H9 (cell line): ENCODE measurements at regions not wholly inside any gene's neighbourhood (a gene's known extent, or its start where the extent isn't known, plus 50 kb on each side); places are given as distances from the start of the nearest gene placed in this dataset.

Experiments used
- DNase-seq: peaks from one replicate; pipeline ENCODE4 v3.0.0-alpha.2; 2017
- H2AFZ ChIP-seq: one replicate; pipeline ENCODE4 v1.6.1; 2013; ENCODE audit warnings: mild to moderate bottlenecking, low read length, control low read depth, moderate library complexity
- H2AK5ac ChIP-seq: 2 replicates; pipeline ENCODE4 v1.6.1; 2013; ENCODE audit warnings: low read length, control low read depth, mixed read lengths; ENCODE audit not compliant: insufficient read length
- H2BK120ac ChIP-seq: one replicate; pipeline ENCODE4 v1.6.1; 2013; ENCODE audit warnings: low read depth, mild to moderate bottlenecking, low read length, control low read depth, inconsistent platforms; ENCODE audit not compliant: poor library complexity, severe bottlenecking
- H2BK12ac ChIP-seq: 2 replicates; pipeline ENCODE4 v1.6.1; 2013; ENCODE audit warnings: low read length, control low read depth, mixed read lengths, low read depth; ENCODE audit not compliant: insufficient read length
- H2BK15ac ChIP-seq: 2 replicates; pipeline ENCODE4 v1.6.1; 2013; ENCODE audit warnings: low read depth, low read length, control low read depth
- H2BK20ac ChIP-seq: one replicate; pipeline ENCODE4 v1.6.1; 2013; ENCODE audit warnings: low read depth, mild to moderate bottlenecking, low read length, control low read depth, inconsistent platforms; ENCODE audit not compliant: poor library complexity, severe bottlenecking
- H2BK5ac ChIP-seq: 2 replicates; pipeline ENCODE4 v1.6.1; 2013; ENCODE audit warnings: low read length, control low read depth, mixed read lengths; ENCODE audit not compliant: insufficient read length
- H3K14ac ChIP-seq: 2 replicates; pipeline ENCODE4 v1.6.1; 2013; ENCODE audit warnings: low read length, control low read depth; ENCODE audit not compliant: insufficient read depth
- H3K18ac ChIP-seq: 2 replicates; pipeline ENCODE4 v1.6.1; 2013; ENCODE audit warnings: low read depth, mild to moderate bottlenecking, mixed read lengths, low read length, control low read depth; ENCODE audit not compliant: insufficient read length
- H3K23ac ChIP-seq: 2 replicates; pipeline ENCODE4 v1.6.1; 2013; ENCODE audit warnings: low read length, control low read depth, mixed read lengths, low read depth; ENCODE audit not compliant: insufficient read length
- H3K23me2 ChIP-seq: 2 replicates; pipeline ENCODE4 v1.6.1; 2013; ENCODE audit warnings: low read depth, mild to moderate bottlenecking, mixed read lengths, low read length, control low read depth; ENCODE audit not compliant: insufficient read length, poor library complexity, severe bottlenecking
- H3K27ac ChIP-seq: 2 replicates; pipeline ENCODE4 v1.5.1; 2013; ENCODE audit warnings: low read length, control low read depth, mixed read lengths, low read depth; ENCODE audit not compliant: insufficient read length
- H3K27me3 ChIP-seq: 2 replicates; pipeline ENCODE4 v1.6.1; 2013; ENCODE audit warnings: low read length, control low read depth, inconsistent platforms; ENCODE audit not compliant: insufficient read depth
- H3K4ac ChIP-seq: 2 replicates; pipeline ENCODE4 v1.6.1; 2013; ENCODE audit warnings: low read depth, mild to moderate bottlenecking, control low read depth, inconsistent platforms, low read length, moderate library complexity
- H3K4me1 ChIP-seq: 2 replicates; pipeline ENCODE4 v1.6.1; 2013; ENCODE audit warnings: low read length, control low read depth, inconsistent platforms; ENCODE audit not compliant: insufficient read depth
- H3K4me2 ChIP-seq: 2 replicates; pipeline ENCODE4 v1.6.1; 2013; ENCODE audit warnings: low read length, control low read depth, mixed read lengths; ENCODE audit not compliant: insufficient read length, insufficient read depth
- H3K56ac ChIP-seq: 2 replicates; pipeline ENCODE4 v1.6.1; 2013; ENCODE audit warnings: low read depth, mild to moderate bottlenecking, mixed read lengths, low read length, control low read depth; ENCODE audit not compliant: insufficient read length
- H3K79me1 ChIP-seq: 2 replicates; pipeline ENCODE4 v1.6.1; 2013; ENCODE audit warnings: low read depth, mild to moderate bottlenecking, moderate library complexity, low read length, control low read depth, inconsistent platforms; ENCODE audit not compliant: insufficient read depth, poor library complexity, severe bottlenecking
- H3K79me2 ChIP-seq: 2 replicates; pipeline ENCODE4 v1.6.1; 2013; ENCODE audit warnings: low read length, control low read depth, inconsistent platforms; ENCODE audit not compliant: insufficient read depth
- H3K9ac ChIP-seq: 2 replicates; pipeline ENCODE4 v1.6.1; 2013; ENCODE audit warnings: low read length, control low read depth, mixed read lengths; ENCODE audit not compliant: insufficient read length; ENCODE audit errors: extremely low read depth
- H3K9me3 ChIP-seq: one replicate; pipeline ENCODE4 v1.6.1; 2013; ENCODE audit warnings: low read depth, low read length, inconsistent platforms; ENCODE audit not compliant: control insufficient read depth
- H3T11ph ChIP-seq: one replicate; pipeline ENCODE4 v1.6.1; 2013; ENCODE audit warnings: mild to moderate bottlenecking, low read length, control low read depth, inconsistent platforms
- H4K20me1 ChIP-seq: one replicate; pipeline ENCODE4 v1.6.1; 2013; ENCODE audit not compliant: control insufficient read depth, insufficient read length, insufficient read depth
- H4K5ac ChIP-seq: 2 replicates; pipeline ENCODE4 v1.6.1; 2013; ENCODE audit warnings: low read depth, mild to moderate bottlenecking, mixed read lengths, low read length, control low read depth; ENCODE audit not compliant: insufficient read length
- H4K8ac ChIP-seq: replicated peaks from 2 replicates; pipeline ENCODE4 v1.6.1; 2013; ENCODE audit warnings: low read length, control low read depth, mixed read lengths, low read depth; ENCODE audit not compliant: insufficient read length
- H4K91ac ChIP-seq: 2 replicates; pipeline ENCODE4 v1.6.1; 2013; ENCODE audit warnings: low read depth, mild to moderate bottlenecking, moderate library complexity, mixed read lengths, low read length, control low read depth; ENCODE audit not compliant: insufficient read length
- H3K27ac Mint-ChIP-seq, 3 experiments: 2 replicates in 2 of 3; 3 replicates in 1 of 3; pipeline ENCODE4 v1.8.0; 2020 to 2021; ENCODE audit warnings: mixed read lengths in 3 of 3, mild to moderate bottlenecking in 1 of 3, moderate library complexity in 1 of 3
- H3K27me3 Mint-ChIP-seq: 2 replicates; pipeline ENCODE4 v1.8.0; 2021; ENCODE audit warnings: low read depth, mild to moderate bottlenecking, moderate library complexity, mixed read lengths
- H3K36me3 Mint-ChIP-seq, 3 experiments: 2 replicates in 2 of 3; 3 replicates in 1 of 3; pipeline ENCODE4 v1.8.0; 2020 to 2021; ENCODE audit warnings: low read depth in 3 of 3, mixed read lengths in 3 of 3; ENCODE audit not compliant: insufficient read depth in 1 of 3
- H3K4me1 Mint-ChIP-seq, 2 experiments: 2 replicates each; pipeline ENCODE4 v1.8.0; 2020; ENCODE audit warnings: mixed read lengths in 2 of 2
- H3K4me3 Mint-ChIP-seq, 2 experiments: 2 replicates in 1 of 2; 3 replicates in 1 of 2; pipeline ENCODE4 v1.8.0; 2020 to 2021; ENCODE audit warnings: mild to moderate bottlenecking in 2 of 2, mixed read lengths in 2 of 2, moderate library complexity in 1 of 2
- H3K9me3 Mint-ChIP-seq, 2 experiments: 2 replicates in 1 of 2; 3 replicates in 1 of 2; pipeline ENCODE4 v1.8.0; 2020; ENCODE audit warnings: mild to moderate bottlenecking in 2 of 2, mixed read lengths in 2 of 2, moderate library complexity in 1 of 2
- CTCF ChIP-seq: fragments of 200-600 bp; sonication (generic); conservative IDR thresholded peaks from 3 replicates; pipeline ENCODE4 v1.8.0; 2021; ENCODE audit warnings: antibody characterized with exemption, mild to moderate bottlenecking
- WGBS: extraction: QIAGEN DNeasy Blood & Tissue Kit; methylation state at CpG from one replicate; pipeline ENCODE4 v1.1.7; 2013; ENCODE audit warnings: missing lambda C conversion rate, low lambda C conversion rate, mixed read lengths; ENCODE audit not compliant: insufficient read length; ENCODE audit errors: extremely low coverage; 5-methylcytosine and 5-hydroxymethylcytosine counted together

GRCh38 chr6:100311707-100312251 is 152.9 kb downstream of the SIM1 start:
- Histone ChIP-seq H2BK12ac (no peak overlapping the region), H3K4me2 (no peak overlapping the region), H3K56ac (no peak overlapping the region), H2BK15ac (no peak overlapping the region), H2BK5ac (no peak overlapping the region), H3K23ac (no peak overlapping the region), H3K79me1 (no peaks in the 10 kb centered on the region), H4K91ac (no peak overlapping the region), H4K5ac (no peak overlapping the region), H3K9ac (no peak overlapping the region), H3K18ac (no peak overlapping the region), H4K20me1 (no peaks in the 10 kb centered on the region), H4K8ac (no peak overlapping the region), H3K14ac (no peak overlapping the region), H3T11ph (no peak overlapping the region), H3K4ac (no peak overlapping the region), H3K27ac (no peak overlapping the region), H2AK5ac (no peak overlapping the region), H3K79me2 (no peaks in the 10 kb centered on the region), H2BK20ac (no peak overlapping the region), H3K9me3 (no peaks in the 10 kb centered on the region), H3K23me2 (no peaks in the 10 kb centered on the region), H2BK120ac (no peak overlapping the region), H2AFZ (no peak overlapping the region), H3K27me3 (no peaks in the 10 kb centered on the region), H3K4me1 (peaks cover 2% of the 10 kb centered on the region; the same call in 1 of the 2 replicates)
- H3K4me1 Mint-ChIP-seq, result peaks cover 6 to 9% of the 10 kb centered on the region in 2 experiments
- no peaks in the 10 kb centered on the region for H3K27me3 Mint-ChIP-seq
- WGBS, result no CpG with 5 or more reads among the region's 5 CpGs
- H3K27ac Mint-ChIP-seq, result no peak overlapping the region
- no peaks in the 10 kb centered on the region; a peak in 1 of 5 replicates for H3K9me3 Mint-ChIP-seq
- TF ChIP-seq CTCF, result no peak
- no peaks in the 10 kb centered on the region for H3K36me3 Mint-ChIP-seq
- DNase-seq, result no peak
- H3K4me3 Mint-ChIP-seq, result no peak overlapping the region
